Peyer's patch (tissue), 4 donors: ENCODE measurements at regions not wholly inside any gene's neighbourhood (a gene's known extent, or its start where the extent isn't known, plus 50 kb on each side); places are given as distances from the start of the nearest gene placed in this dataset.

ENCODE experiments used
- DNase-seq, 3 donors: peaks; one replicate each; pipeline ENCODE4 v3.0.0-alpha.2; 2017 to 2019
- H3K27ac ChIP-seq, 4 donors: fragments of 200-600 bp; sonication (generic); one replicate each; pipeline ENCODE4 v1.5.1; 2016 to 2019
- H3K27me3 ChIP-seq, 2 donors: fragments of 200-600 bp; sonication (generic); one replicate each; pipeline ENCODE4 v1.5.1; 2019
- H3K36me3 ChIP-seq, 3 donors: fragments of 200-600 bp; sonication (generic); one replicate each; pipeline ENCODE4 v1.5.1; 2016 to 2019
- H3K4me1 ChIP-seq, 4 donors: fragments of 200-600 bp; sonication (generic); one replicate each; pipeline ENCODE4 v1.5.1; 2016 to 2019
- H3K4me3 ChIP-seq, 4 donors: fragments of 200-600 bp; sonication (generic); 1 replicate in 3 of 4; 2 replicates in 1 of 4; pipeline ENCODE4 v1.5.1; 2016 to 2019; ENCODE audit warnings: mild to moderate bottlenecking in 1 of 4
- H3K9me3 ChIP-seq, 4 donors: fragments of 200-600 bp; sonication (generic); one replicate each; pipeline ENCODE4 v1.5.1; 2016 to 2019; ENCODE audit warnings: mild to moderate bottlenecking in 1 of 4
- CTCF ChIP-seq, 6 experiments: fragments of 450-650 bp in 4 of 6; fragments of 200-600 bp in 2 of 6; sonication (generic) in 1 of 6; IDR thresholded peaks; one replicate each; pipeline ENCODE4 v1.5.1; 2017 to 2019; ENCODE audit warnings: antibody characterized with exemption in 6 of 6, mild to moderate bottlenecking in 3 of 6, moderate library complexity in 1 of 6
- POLR2A ChIP-seq, 2 donors: fragments of 450-650 bp; IDR thresholded peaks; one replicate each; pipeline ENCODE4 v1.5.1; 2017; ENCODE audit warnings: antibody characterized with exemption in 2 of 2, mild to moderate bottlenecking in 2 of 2, moderate library complexity in 2 of 2

DNA sequence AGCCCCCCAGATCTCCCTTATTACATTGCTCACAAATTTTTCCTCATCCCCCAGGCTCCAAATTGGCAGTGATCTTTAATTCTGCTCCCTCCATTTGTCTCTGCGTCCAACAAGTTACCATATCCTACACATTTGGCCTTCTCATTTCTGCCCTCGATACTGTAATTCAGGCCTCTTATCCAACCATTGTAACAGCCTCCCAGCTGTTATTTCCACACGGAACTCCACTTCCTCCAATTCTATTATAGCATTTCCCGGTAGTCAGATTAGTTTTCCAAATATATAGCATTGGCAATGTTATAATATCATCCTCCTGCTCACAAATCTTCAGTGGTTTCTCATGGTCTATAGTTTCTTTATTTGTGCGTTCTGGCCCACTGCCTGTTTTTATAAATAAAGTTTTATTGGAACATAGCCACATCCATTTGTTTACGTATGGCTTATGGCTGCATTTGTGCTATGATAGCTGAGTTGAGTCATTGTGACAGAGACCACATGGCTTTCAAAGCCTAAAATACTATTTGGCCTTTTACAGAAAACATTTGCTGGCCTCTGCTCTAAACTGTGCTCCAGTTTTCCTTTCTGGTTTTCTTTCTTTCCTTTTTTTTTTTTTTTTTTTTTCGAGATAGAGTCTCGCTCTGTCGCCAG, 126.5 kb upstream of the ZNF438 start:
- H3K4me1 ChIP-seq = no peaks in the 10 kb centered on the region
- no peak overlapping the region for H3K4me3 ChIP-seq
- no peak for TF ChIP-seq POLR2A (IDR thresholded peaks at IDR 0.05)
- TF ChIP-seq CTCF (IDR thresholded peaks at IDR 0.05) = no peak
- no peaks in the 10 kb centered on the region for H3K36me3 ChIP-seq
- no peaks in the 10 kb centered on the region for H3K9me3 ChIP-seq
- H3K27ac ChIP-seq = peak overlapping the region in 2 of 4 donors; percentile 62 to 64
- DNase-seq = no peak
- H3K27me3 ChIP-seq = no peaks in the 10 kb centered on the region

DNA sequence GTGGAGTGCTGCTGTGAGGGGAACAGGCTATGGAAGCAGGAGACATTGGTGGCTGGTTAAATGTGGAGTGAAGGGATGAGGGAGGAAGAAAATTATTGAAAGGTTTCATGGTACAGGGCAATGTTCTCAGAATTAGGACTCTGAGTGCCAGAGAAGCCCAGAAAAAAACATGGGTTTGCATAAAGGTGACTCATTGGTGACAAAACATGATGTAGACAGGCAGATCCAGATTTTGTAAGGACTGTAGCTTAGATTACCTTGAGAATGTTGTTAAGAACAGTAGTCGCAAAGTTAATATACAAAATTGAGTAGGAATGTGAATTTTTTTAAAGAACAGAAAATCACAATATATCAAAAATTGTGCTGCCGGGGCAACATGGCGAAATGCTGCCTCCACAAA, 134.9 kb upstream of the ZNF438 start:
- no peaks in the 10 kb centered on the region for H3K36me3 ChIP-seq
- H3K4me1 ChIP-seq = no peaks in the 10 kb centered on the region
- no peak for DNase-seq
- H3K27me3 ChIP-seq = no peaks in the 10 kb centered on the region
- H3K27ac ChIP-seq = no peak overlapping the region
- no peak overlapping the region for H3K4me3 ChIP-seq
- H3K9me3 ChIP-seq = no peaks in the 10 kb centered on the region
- TF ChIP-seq POLR2A (IDR thresholded peaks at IDR 0.05) (no peak), CTCF (IDR thresholded peaks at IDR 0.05) (no peak)

GRCh38 chr10:31170636-31171035, 139.0 kb upstream of the ZNF438 start:
- Histone ChIP-seq H3K9me3 (peaks cover 0 to 3% (median 0%) of the 10 kb centered on the region in 4 donors), H3K4me3 (no peak overlapping the region), H3K36me3 (no peaks in the 10 kb centered on the region), H3K27me3 (no peaks in the 10 kb centered on the region), H3K27ac (no peak overlapping the region), H3K4me1 (no peaks in the 10 kb centered on the region)
- DNase-seq = no peak
- TF ChIP-seq POLR2A (IDR thresholded peaks at IDR 0.05) (no peak), CTCF (IDR thresholded peaks at IDR 0.05) (no peak)

DNA sequence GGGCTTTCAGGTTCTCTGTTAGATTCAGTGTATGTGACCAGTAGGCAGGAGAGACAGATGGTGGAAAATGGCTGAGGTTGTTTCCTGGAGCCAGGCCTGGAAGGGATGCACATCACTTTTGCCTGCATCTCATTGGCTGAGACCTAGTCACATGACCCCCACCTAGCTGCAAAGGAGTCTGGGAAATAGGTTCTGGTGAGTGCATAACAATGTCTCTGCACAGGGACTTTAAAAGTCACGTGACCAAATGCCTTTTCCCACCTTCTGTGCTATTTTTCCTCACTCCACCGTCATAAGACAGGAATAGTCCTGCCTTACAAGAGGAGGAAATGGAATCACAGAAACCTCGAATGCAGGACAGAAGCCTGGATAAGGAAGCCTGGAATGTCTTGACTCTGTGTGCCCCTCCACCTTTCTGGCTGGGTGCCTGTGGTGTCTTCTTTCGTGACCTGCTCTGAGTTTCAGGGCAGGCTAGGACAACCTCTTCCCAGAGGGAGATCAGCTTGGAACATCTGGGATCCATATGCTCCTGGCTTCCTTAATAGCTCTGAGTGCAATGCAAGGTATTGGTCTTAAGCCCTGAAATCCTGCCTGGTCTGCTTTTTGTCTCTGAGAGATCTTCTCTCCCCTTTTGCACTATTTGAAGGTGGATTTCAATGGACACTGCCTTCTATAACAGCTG, 139.9 kb upstream of the ZNF438 start:
- no peak for DNase-seq
- Histone ChIP-seq H3K27me3 (no peaks in the 10 kb centered on the region), H3K27ac (no peak overlapping the region), H3K36me3 (no peaks in the 10 kb centered on the region), H3K4me3 (no peak overlapping the region), H3K4me1 (no peaks in the 10 kb centered on the region), H3K9me3 (peaks cover 0 to 3% (median 0%) of the 10 kb centered on the region in 4 donors)
- TF ChIP-seq CTCF (IDR thresholded peaks at IDR 0.05) (no peak), POLR2A (IDR thresholded peaks at IDR 0.05) (no peak)

- no peak overlapping the region for H3K4me3 ChIP-seq
- no peak for TF ChIP-seq CTCF (IDR thresholded peaks at IDR 0.05)
- no peak for TF ChIP-seq POLR2A (IDR thresholded peaks at IDR 0.05)
These were observed 141.3 kb upstream of the ZNF438 start for GRCh38 chr10:31172925-31173324.

More at GRCh38 chr10:31172925-31173324, 141.3 kb upstream of the ZNF438 start:
- H3K27ac ChIP-seq = no peak overlapping the region
- no peak for DNase-seq
- no peaks in the 10 kb centered on the region for H3K4me1 ChIP-seq
- H3K36me3 ChIP-seq = no peaks in the 10 kb centered on the region
- no peaks in the 10 kb centered on the region for H3K27me3 ChIP-seq
- H3K9me3 ChIP-seq = peaks cover 0 to 3% (median 0%) of the 10 kb centered on the region in 4 donors
